ENCODE measurements at regions not wholly inside any gene's neighbourhood (a gene's known extent, or its start where the extent isn't known, plus 50 kb on each side); places are given as distances from the start of the nearest gene placed in this dataset.

DNA sequence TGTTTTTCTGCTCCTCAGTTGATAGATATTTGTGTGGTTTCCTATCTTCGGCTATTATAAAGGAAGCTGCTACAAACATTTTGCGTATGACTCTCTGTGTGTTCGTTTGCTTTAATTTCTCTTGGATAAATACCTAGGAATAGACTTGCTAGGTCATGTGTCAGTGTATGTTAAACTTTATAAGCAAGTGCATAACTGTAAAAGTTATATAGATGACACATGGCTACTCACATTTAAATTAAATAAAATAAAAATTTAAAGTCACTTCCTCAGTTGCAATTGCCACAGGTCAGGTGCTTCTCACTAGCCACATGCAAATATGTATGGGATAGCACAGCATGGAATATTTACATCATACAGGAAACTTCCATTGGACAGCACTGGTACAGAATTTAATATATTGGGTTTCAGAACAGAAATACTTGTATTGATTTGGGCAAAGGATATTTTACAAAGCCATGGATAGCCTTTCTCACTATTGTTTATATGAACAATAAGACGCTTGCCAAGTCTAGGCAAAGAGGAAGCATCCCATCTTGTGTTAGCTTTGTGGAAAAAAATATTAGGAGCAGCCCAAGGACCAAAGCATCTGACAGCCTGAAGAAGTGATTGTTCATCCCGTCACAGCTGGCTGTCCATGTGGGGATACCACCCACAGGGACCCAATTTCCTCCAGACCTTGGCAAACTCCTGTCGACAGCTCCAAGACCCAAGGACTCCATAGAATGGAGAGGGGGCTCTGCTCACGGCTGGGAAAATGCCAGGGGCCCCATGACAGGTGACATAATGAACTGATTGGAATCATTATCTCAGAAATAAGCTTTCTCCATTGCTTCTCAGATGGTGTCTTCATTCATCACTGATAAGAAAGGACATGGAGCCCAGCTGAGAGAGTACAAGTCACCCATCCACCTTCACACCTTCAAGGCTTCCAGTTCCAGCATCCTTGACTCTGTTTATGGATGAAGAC, 196.7 kb downstream of the SH3BP4 start:
- Histone ChIP-seq H3K4me3 (ENCODE audit: severe bottlenecking) (no peak overlapping the region), H3K27me3 (ENCODE audit: insufficient read depth, poor library complexity, severe bottlenecking) (no peaks in the 10 kb centered on the region), H3K27ac (ENCODE audit: poor library complexity, severe bottlenecking) (no peak overlapping the region), H3K9me3 (ENCODE audit: severe bottlenecking) (no peaks in the 10 kb centered on the region), H3K36me3 (ENCODE audit: low read depth) (no peaks in the 10 kb centered on the region), H3K4me1 (ENCODE audit: insufficient read depth, poor library complexity, severe bottlenecking) (no peaks in the 10 kb centered on the region)
- no peak for DNase-seq (ENCODE audit: low spot score)
- ATAC-seq (ENCODE audit: low read depth): no peak
- TF ChIP-seq, protein P1, sequence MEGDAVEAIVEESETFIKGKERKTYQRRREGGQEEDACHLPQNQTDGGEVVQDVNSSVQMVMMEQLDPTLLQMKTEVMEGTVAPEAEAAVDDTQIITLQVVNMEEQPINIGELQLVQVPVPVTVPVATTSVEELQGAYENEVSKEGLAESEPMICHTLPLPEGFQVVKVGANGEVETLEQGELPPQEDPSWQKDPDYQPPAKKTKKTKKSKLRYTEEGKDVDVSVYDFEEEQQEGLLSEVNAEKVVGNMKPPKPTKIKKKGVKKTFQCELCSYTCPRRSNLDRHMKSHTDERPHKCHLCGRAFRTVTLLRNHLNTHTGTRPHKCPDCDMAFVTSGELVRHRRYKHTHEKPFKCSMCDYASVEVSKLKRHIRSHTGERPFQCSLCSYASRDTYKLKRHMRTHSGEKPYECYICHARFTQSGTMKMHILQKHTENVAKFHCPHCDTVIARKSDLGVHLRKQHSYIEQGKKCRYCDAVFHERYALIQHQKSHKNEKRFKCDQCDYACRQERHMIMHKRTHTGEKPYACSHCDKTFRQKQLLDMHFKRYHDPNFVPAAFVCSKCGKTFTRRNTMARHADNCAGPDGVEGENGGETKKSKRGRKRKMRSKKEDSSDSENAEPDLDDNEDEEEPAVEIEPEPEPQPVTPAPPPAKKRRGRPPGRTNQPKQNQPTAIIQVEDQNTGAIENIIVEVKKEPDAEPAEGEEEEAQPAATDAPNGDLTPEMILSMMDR (IDR thresholded peaks at IDR 0.05; ENCODE audit: poor library complexity, severe bottlenecking): no peak

DNA sequence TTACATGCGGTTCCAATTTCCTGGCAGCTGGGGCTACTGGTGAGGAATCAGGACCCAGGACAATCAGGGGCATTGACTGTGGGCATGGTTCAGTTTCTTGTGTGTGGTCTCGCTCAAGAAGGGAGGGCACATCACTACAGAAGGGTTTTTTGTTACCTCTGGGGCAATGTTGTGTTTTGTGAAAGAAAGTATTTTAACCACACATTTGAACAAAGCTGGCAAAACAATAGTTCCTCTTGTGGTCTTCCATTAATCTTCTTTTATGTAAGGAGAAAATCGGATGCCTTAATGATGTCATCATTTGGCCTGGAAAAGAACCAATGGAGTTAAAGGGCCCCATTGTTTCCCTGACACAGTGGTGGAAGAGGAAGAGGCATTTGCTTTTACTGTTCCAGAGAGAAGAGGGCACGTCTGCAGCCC, 197.4 kb downstream of the SH3BP4 start:
- DNase-seq (ENCODE audit: low spot score) (no peak), ATAC-seq (ENCODE audit: low read depth) (no peak)
- TF ChIP-seq, protein P1 (IDR thresholded peaks at IDR 0.05; ENCODE audit: poor library complexity, severe bottlenecking): no peak
- Histone ChIP-seq H3K9me3 (ENCODE audit: severe bottlenecking) (no peaks in the 10 kb centered on the region), H3K27ac (ENCODE audit: poor library complexity, severe bottlenecking) (no peak overlapping the region), H3K4me1 (ENCODE audit: insufficient read depth, poor library complexity, severe bottlenecking) (no peaks in the 10 kb centered on the region), H3K4me3 (ENCODE audit: severe bottlenecking) (no peak overlapping the region), H3K36me3 (ENCODE audit: low read depth) (no peaks in the 10 kb centered on the region), H3K27me3 (ENCODE audit: insufficient read depth, poor library complexity, severe bottlenecking) (no peaks in the 10 kb centered on the region)

DNA sequence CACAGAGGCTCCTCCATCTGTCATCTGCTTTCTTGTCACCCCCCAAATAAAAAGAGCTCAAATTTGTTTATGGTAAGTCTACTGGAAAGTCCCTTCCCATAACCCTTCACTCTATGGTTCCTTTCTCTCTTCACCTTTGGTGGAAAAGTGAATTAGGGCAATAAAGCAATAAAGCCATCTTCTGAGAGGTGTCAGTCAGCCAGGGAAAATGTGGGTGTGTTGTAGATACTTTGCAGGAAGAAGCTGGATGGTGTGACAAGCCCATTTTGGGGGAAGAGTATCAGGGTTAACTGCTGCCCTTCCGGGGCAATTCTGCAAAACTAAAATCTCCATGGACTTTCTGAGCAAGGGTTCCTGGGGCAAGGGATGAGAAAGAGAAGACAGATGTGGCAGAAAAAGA, 197.9 kb downstream of the SH3BP4 start:
- Histone ChIP-seq H3K27ac (ENCODE audit: poor library complexity, severe bottlenecking) (no peak overlapping the region), H3K4me1 (ENCODE audit: insufficient read depth, poor library complexity, severe bottlenecking) (no peaks in the 10 kb centered on the region), H3K9me3 (ENCODE audit: severe bottlenecking) (no peaks in the 10 kb centered on the region), H3K27me3 (ENCODE audit: insufficient read depth, poor library complexity, severe bottlenecking) (no peaks in the 10 kb centered on the region), H3K4me3 (ENCODE audit: severe bottlenecking) (no peak overlapping the region), H3K36me3 (ENCODE audit: low read depth) (no peaks in the 10 kb centered on the region)
- TF ChIP-seq, protein P1 (IDR thresholded peaks at IDR 0.05; ENCODE audit: poor library complexity, severe bottlenecking): no peak
- DNase-seq (ENCODE audit: low spot score) (no peak), ATAC-seq (ENCODE audit: low read depth) (no peak)

DNA sequence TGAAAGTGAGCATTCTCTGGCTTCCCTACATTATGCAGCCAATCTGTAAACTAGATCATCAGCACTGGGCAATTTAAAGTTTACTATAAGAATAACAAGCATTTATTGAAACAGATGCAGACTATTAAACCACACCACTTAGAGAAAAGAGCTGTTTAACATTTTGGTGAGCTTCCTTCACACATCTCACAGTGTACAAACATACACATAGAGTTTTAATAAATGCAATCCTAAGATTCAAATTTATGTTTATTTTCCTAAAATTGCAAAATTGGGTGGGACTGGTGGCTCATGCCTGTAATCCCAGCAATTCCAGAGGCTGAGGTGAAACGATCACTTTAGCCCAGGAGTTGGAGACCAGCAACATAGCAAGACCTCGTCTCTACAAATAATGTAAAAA, 199.3 kb downstream of the SH3BP4 start:
- TF ChIP-seq, protein P1 (IDR thresholded peaks at IDR 0.05; ENCODE audit: poor library complexity, severe bottlenecking): no peak
- ATAC-seq (ENCODE audit: low read depth) (no peak), DNase-seq (ENCODE audit: low spot score) (no peak)
- Histone ChIP-seq H3K9me3 (ENCODE audit: severe bottlenecking) (no peaks in the 10 kb centered on the region), H3K27me3 (ENCODE audit: insufficient read depth, poor library complexity, severe bottlenecking) (no peaks in the 10 kb centered on the region), H3K4me1 (ENCODE audit: insufficient read depth, poor library complexity, severe bottlenecking) (no peaks in the 10 kb centered on the region), H3K36me3 (ENCODE audit: low read depth) (no peaks in the 10 kb centered on the region), H3K27ac (ENCODE audit: poor library complexity, severe bottlenecking) (no peak overlapping the region), H3K4me3 (ENCODE audit: severe bottlenecking) (no peak overlapping the region)

DNA sequence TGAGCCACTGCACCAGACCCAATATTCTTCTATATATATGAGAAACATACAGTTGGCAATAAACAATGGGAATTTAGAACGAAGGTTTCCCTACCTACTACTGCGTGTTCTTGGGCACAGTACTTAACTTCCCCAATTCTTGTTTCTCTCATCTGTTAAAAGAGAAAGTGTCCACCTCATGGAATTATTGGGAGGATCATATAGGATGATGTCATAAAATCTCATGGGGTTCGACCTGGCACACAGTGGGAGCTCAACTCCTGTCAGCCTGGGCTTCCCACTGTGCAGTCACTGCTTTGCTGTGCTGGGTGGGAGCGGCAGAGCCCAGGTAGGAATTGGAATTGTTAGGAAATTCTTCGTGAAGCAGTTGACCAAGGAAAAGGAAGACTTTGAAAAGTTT, 203.3 kb downstream of the SH3BP4 start:
- TF ChIP-seq, protein P1 (IDR thresholded peaks at IDR 0.05; ENCODE audit: poor library complexity, severe bottlenecking): no peak
- no peak overlapping the region for H3K27ac ChIP-seq (ENCODE audit: poor library complexity, severe bottlenecking)

More for the DNA sequence above, 203.3 kb downstream of the SH3BP4 start:
- DNase-seq (ENCODE audit: low spot score): no peak
- Histone ChIP-seq H3K36me3 (ENCODE audit: low read depth) (no peaks in the 10 kb centered on the region), H3K27me3 (ENCODE audit: insufficient read depth, poor library complexity, severe bottlenecking) (no peaks in the 10 kb centered on the region), H3K4me3 (ENCODE audit: severe bottlenecking) (no peak overlapping the region), H3K4me1 (ENCODE audit: insufficient read depth, poor library complexity, severe bottlenecking) (no peaks in the 10 kb centered on the region), H3K9me3 (ENCODE audit: severe bottlenecking) (no peaks in the 10 kb centered on the region)
- no peak for ATAC-seq (ENCODE audit: low read depth)
